ENCODE measurements at regions not wholly inside any gene's neighbourhood (a gene's known extent, or its start where the extent isn't known, plus 50 kb on each side); places are given as distances from the start of the nearest gene placed in this dataset.

GRCh38 chr9:96086936-96087571 lies 211.6 kb downstream of the ERCC6L2 start:
- no peak for DNase-seq

GRCh38 chr9:96085491-96086143 lies 210.1 kb downstream of the ERCC6L2 start:
- DNase-seq = no peak

GRCh38 chr9:96084331-96084734 lies 208.8 kb downstream of the ERCC6L2 start:
- DNase-seq = no peak

DNA sequence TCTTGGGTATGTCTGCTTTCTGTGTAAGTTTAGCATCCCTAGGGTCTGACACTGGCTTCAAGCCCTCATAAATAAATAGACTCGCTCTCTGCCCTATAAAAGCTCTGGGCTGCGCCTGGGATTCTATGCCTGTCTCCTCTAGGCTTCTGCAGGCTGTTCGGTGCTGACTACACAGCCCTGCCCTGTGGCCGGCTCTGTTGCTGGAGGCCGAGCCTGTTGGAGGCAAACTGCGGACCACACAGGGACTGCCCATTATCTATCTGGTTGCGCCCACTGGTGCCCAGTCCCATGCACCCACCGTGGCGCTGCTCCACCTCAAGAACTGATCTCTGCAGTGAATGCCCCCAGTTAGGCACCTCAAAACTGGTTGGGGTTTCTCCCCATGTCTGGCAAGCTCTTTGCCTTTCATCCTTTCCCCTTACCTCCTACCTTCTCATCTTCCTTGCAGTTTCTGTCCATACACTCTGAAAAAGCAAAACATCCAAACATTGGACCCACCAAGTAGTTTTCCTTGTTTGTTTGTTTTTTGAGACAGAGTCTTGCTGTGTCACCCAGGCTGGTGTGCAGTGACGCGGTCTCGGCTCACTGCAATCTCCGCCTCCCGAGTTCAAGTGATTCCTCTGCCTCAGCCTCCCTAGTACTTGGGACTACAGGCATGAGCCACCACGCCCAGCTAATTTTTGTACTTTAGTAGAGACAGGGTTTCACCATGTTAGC lies 207.2 kb downstream of the ERCC6L2 start:
- DNase-seq = no peak

DNA sequence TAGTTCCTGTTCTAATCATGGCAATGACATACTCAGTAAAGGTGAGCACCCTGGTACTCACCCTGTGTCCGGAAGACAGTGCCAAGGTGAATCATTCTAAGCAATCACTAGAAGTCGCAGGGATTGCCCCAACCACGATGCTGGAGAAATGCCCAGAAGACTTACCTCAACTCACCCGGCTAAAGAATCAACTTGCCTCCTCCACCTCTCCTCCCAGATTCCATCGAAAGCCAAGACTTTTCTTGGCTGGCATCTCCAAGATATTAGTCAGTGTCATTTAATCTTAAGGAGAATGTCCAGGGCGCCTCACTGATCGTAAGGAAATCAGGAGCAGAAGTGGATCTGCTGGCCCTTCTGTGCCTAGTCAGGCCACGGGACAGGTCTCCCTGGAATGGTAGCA lies 204.9 kb downstream of the ERCC6L2 start:
- DNase-seq = no peak

- no peak for DNase-seq
Measured at GRCh38 chr9:96079779-96080178, 204.3 kb downstream of the ERCC6L2 start.

DNA sequence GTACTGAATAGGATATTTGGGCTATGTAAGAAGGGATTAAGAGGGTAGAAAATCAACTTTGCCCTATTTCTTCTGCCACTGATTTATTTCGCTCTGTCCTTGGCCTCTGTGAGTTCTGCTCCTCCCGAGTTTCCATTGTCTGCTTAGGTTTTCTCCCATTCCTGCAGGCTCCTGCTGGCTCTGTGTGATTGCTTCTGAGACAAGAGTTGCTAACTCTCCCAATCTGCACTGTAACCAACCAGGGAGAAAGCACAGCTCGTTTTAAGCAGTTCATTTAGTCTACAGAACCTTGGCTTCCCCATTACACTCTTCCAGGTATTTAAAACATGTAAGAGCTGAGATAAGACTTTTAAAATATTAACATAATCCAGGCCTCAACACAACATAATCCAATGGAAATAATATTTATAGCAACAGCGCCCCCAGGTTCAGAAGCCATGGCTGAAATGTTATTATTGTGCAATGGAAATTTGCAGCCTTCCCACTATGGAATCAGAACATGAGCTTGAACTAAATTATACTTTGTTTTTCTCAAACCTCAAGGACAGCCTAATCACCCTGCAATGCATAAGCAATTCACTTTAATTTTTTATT lies 203.5 kb downstream of the ERCC6L2 start:
- no peak for DNase-seq

DNA sequence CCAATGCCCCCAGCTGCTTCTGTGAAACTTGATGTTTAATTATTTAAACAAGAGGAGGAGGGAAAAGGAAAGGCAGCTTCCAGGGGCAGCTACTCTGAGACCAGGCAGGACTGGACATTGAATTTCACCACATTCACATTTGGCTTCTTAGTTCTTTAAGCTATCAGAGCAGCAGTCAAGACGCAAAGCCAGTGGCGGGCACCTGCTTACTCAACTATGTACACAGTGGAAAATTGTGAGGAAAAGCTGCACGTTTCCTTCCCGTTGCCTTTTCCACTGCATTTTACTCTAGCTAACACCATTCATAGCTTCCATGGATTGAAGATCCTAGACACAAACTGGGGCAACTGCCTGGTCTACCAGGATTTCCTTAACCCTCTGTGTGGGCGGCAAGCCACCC lies 200.3 kb downstream of the ERCC6L2 start:
- no peak for DNase-seq

GRCh38 chr9:96075111-96075510 lies 199.6 kb downstream of the ERCC6L2 start:
- DNase-seq = no peak

- DNase-seq = no peak
Measured at GRCh38 chr9:96073531-96074480, 198.3 kb downstream of the ERCC6L2 start.

DNA sequence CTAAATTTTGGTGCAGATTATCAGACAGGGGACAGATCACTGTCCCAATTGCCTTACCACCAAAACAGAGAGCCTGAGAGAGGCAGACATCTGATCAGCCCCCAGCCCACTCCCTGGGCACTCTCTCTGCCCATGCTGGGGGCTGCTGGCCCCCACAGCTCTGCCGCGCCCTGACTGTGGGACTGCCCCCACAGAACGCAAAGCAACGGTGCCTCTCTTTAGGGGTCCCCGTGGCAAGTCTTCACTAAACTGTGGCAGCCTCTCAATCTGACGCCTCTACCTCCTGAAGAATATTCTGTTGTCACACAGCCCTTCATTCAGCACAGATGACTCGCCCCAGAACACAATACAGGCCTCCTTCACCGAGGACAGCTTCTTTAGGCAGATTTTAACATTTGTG lies 197.4 kb downstream of the ERCC6L2 start:
- no peak for DNase-seq

GRCh38 chr9:96071815-96072124 lies 196.3 kb downstream of the ERCC6L2 start:
- DNase-seq = no peak

GRCh38 chr9:96071076-96071814 lies 195.8 kb downstream of the ERCC6L2 start:
- no peak for DNase-seq

DNA sequence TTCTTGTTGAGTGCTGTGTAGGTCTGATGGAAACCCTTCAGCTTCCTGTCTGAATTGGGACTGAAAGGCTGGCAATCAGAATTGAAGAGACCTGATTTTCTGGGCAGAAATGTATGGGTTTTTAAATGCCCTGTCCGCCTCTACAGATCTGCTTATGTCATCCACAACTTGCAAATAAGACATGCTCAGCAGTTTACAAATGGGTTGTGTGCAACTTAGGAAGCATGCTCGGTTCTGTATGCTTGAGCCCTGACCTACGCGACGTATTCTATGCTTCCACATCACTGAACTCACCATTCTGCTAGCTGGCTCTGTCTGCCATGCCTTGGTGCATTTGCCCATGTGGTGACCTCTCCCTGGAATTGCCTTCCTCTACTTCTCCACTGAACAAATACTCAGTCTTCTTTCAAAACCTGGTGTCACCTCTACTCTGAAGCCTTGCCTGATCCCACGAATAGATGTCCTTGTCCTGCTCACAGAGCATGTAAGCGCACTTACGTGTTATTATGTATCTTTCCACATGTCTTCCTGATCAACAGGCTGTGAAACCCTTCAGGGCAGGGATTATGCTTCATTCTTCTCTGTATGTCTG lies 194.2 kb downstream of the ERCC6L2 start:
- no peak for DNase-seq

- no peak for DNase-seq
Measured at GRCh38 chr9:96068511-96068910, 193.0 kb downstream of the ERCC6L2 start.

DNA sequence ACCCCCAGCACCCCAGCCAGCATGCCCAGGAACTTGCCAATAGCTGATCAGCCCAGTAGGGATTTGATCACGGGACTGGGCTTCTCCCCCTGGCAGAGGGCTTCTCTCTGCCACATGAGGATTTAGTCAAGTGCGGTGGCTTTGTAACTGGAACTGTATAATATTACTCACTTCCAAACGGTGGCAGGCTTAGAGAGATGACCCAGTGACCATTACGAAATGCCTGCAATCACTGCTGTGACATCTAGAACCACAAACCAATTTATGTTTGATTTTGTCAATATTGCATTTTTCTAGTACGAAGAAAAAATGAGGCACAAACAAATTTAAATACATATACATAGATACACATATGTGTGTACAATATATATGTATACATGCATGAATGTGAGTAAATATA lies 192.1 kb downstream of the ERCC6L2 start:
- no peak for DNase-seq

- no peak for DNase-seq
Measured at GRCh38 chr9:96067004-96067403, 191.5 kb downstream of the ERCC6L2 start.

GRCh38 chr9:96065482-96066251 lies 190.2 kb downstream of the ERCC6L2 start:
- DNase-seq = no peak

GRCh38 chr9:96064826-96065481 lies 189.5 kb downstream of the ERCC6L2 start:
- DNase-seq = no peak

- no peak for DNase-seq
Measured at GRCh38 chr9:96062854-96063253, 187.4 kb downstream of the ERCC6L2 start.
